ENCODE measurements at regions not wholly inside any gene's neighbourhood (a gene's known extent, or its start where the extent isn't known, plus 50 kb on each side); places are given as distances from the start of the nearest gene placed in this dataset.

- H3K79me2 ChIP-seq (ENCODE audit: control insufficient read depth, insufficient read depth, low read length) = no peaks in the 10 kb centered on the region
- no peaks in the 10 kb centered on the region for H3K36me3 ChIP-seq (ENCODE audit: control insufficient read depth, insufficient read depth, low read length)
- no peak overlapping the region for H3K4me2 ChIP-seq (ENCODE audit: extremely low read depth, insufficient read depth, low read length)
- no peaks in the 10 kb centered on the region for H3K9me3 ChIP-seq (ENCODE audit: control insufficient read depth, insufficient read depth, low read depth, low read length)
- no peak overlapping the region for H3K9ac ChIP-seq (ENCODE audit: insufficient read depth, low read length)
- no peak overlapping the region for H3K27ac ChIP-seq (ENCODE audit: insufficient read depth, low read length)
- TF ChIP-seq CTCF (conservative IDR thresholded peaks at IDR 0.05 in 1 of 2, IDR thresholded peaks at IDR 0.05 in 1 of 2; ENCODE audit: low read depth in 1 of 2, low read length in 2 of 2) (no peak), EZH2 (IDR thresholded peaks at IDR 0.05; ENCODE audit: low read length, missing control alignments) (no peak)
- no peak overlapping the region for H2AFZ ChIP-seq (ENCODE audit: low read length)
- no peaks in the 10 kb centered on the region for H3K4me1 ChIP-seq (ENCODE audit: control insufficient read depth, extremely low read depth, insufficient read depth, low read length)
- no peak for DNase-seq (ENCODE audit: low read depth in 2 of 2)
- H4K20me1 ChIP-seq (ENCODE audit: control insufficient read depth, extremely low read depth, insufficient read depth, low read length) = no peaks in the 10 kb centered on the region
- H3K4me3 ChIP-seq (replicated peaks in 1 of 4; ENCODE audit: control extremely low read depth in 1 of 4, insufficient read depth in 1 of 4, low read depth in 3 of 4, low read length in 4 of 4) = no peak overlapping the region
- no peaks in the 10 kb centered on the region for H3K27me3 ChIP-seq (ENCODE audit: control insufficient read depth, insufficient read depth, low read length)
Measured at GRCh38 chrY:8611815-8612214, 725.4 kb upstream of the TSPY4 start.

GRCh38 chrY:8618302-8618701, 719.0 kb upstream of the TSPY4 start:
- Histone ChIP-seq H3K27me3 (ENCODE audit: control insufficient read depth, insufficient read depth, low read length) (no peaks in the 10 kb centered on the region), H4K20me1 (ENCODE audit: control insufficient read depth, extremely low read depth, insufficient read depth, low read length) (no peaks in the 10 kb centered on the region), H3K9ac (ENCODE audit: insufficient read depth, low read length) (no peak overlapping the region), H3K27ac (ENCODE audit: insufficient read depth, low read length) (no peak overlapping the region), H3K9me3 (ENCODE audit: control insufficient read depth, insufficient read depth, low read depth, low read length) (no peaks in the 10 kb centered on the region), H3K4me2 (ENCODE audit: extremely low read depth, insufficient read depth, low read length) (no peak overlapping the region), H3K4me1 (ENCODE audit: control insufficient read depth, extremely low read depth, insufficient read depth, low read length) (no peaks in the 10 kb centered on the region), H2AFZ (ENCODE audit: low read length) (no peak overlapping the region), H3K4me3 (replicated peaks in 1 of 4; ENCODE audit: control extremely low read depth in 1 of 4, insufficient read depth in 1 of 4, low read depth in 3 of 4, low read length in 4 of 4) (no peak overlapping the region), H3K79me2 (ENCODE audit: control insufficient read depth, insufficient read depth, low read length) (no peaks in the 10 kb centered on the region), H3K36me3 (ENCODE audit: control insufficient read depth, insufficient read depth, low read length) (no peaks in the 10 kb centered on the region)
- DNase-seq (ENCODE audit: low read depth in 2 of 2) = no peak
- TF ChIP-seq CTCF (conservative IDR thresholded peaks at IDR 0.05 in 1 of 2, IDR thresholded peaks at IDR 0.05 in 1 of 2; ENCODE audit: low read depth in 1 of 2, low read length in 2 of 2) = no peak
- TF ChIP-seq EZH2 (IDR thresholded peaks at IDR 0.05; ENCODE audit: low read length, missing control alignments) = no peak

GRCh38 chrY:8622156-8622555, 715.1 kb upstream of the TSPY4 start:
- H3K79me2 ChIP-seq (ENCODE audit: control insufficient read depth, insufficient read depth, low read length) = no peaks in the 10 kb centered on the region
- H4K20me1 ChIP-seq (ENCODE audit: control insufficient read depth, extremely low read depth, insufficient read depth, low read length) = no peaks in the 10 kb centered on the region
- no peak overlapping the region for H2AFZ ChIP-seq (ENCODE audit: low read length)
- no peak for DNase-seq (ENCODE audit: low read depth in 2 of 2)
- no peaks in the 10 kb centered on the region for H3K27me3 ChIP-seq (ENCODE audit: control insufficient read depth, insufficient read depth, low read length)
- H3K36me3 ChIP-seq (ENCODE audit: control insufficient read depth, insufficient read depth, low read length) = no peaks in the 10 kb centered on the region
- no peaks in the 10 kb centered on the region for H3K9me3 ChIP-seq (ENCODE audit: control insufficient read depth, insufficient read depth, low read depth, low read length)
- no peak overlapping the region for H3K4me3 ChIP-seq (replicated peaks in 1 of 4; ENCODE audit: control extremely low read depth in 1 of 4, insufficient read depth in 1 of 4, low read depth in 3 of 4, low read length in 4 of 4)
- no peak overlapping the region for H3K9ac ChIP-seq (ENCODE audit: insufficient read depth, low read length)
- H3K4me1 ChIP-seq (ENCODE audit: control insufficient read depth, extremely low read depth, insufficient read depth, low read length) = no peaks in the 10 kb centered on the region
- TF ChIP-seq EZH2 (IDR thresholded peaks at IDR 0.05; ENCODE audit: low read length, missing control alignments) = no peak
- TF ChIP-seq CTCF (conservative IDR thresholded peaks at IDR 0.05 in 1 of 2, IDR thresholded peaks at IDR 0.05 in 1 of 2; ENCODE audit: low read depth in 1 of 2, low read length in 2 of 2) = no peak
- no peak overlapping the region for H3K4me2 ChIP-seq (ENCODE audit: extremely low read depth, insufficient read depth, low read length)
- H3K27ac ChIP-seq (ENCODE audit: insufficient read depth, low read length) = no peak overlapping the region
